GM12878 (cell line): ENCODE measurements at regions not wholly inside any gene's neighbourhood (a gene's known extent, or its start where the extent isn't known, plus 50 kb on each side); places are given as distances from the start of the nearest gene placed in this dataset.

Source experiments
- BACH1 ChIP-seq: fragments of 450-650 bp; IDR thresholded peaks from 2 replicates; pipeline ENCODE4 v1.6.1; 2017; ENCODE audit warnings: mild to moderate bottlenecking, borderline replicate concordance
- CBX3 ChIP-seq: fragments of 200-600 bp; sonication (generic); IDR thresholded peaks from 2 replicates; pipeline ENCODE4 v1.6.1; 2016; ENCODE audit warnings: low read depth, borderline replicate concordance
- CUX1 ChIP-seq: IDR thresholded peaks from 2 replicates; pipeline ENCODE4 v1.6.1; 2012; ENCODE audit warnings: improper control_type of control experiment, low read depth, low read length; ENCODE audit not compliant: insufficient replicate concordance
- MTA3 ChIP-seq: IDR thresholded peaks from 2 replicates; pipeline ENCODE4 v1.6.1; 2012; ENCODE audit warnings: low read length, inconsistent platforms, borderline replicate concordance
- NR2F1 ChIP-seq: fragments of 450-650 bp; conservative IDR thresholded peaks from 2 replicates; pipeline ENCODE4 v1.6.1; 2017; ENCODE audit warnings: mild to moderate bottlenecking
- PAX8 ChIP-seq: fragments of 450-650 bp; IDR thresholded peaks from 2 replicates; pipeline ENCODE4 v1.6.1; 2017; ENCODE audit warnings: mild to moderate bottlenecking, moderate library complexity
- REST ChIP-seq: IDR thresholded peaks from 2 replicates; pipeline ENCODE4 v1.6.1; 2012; ENCODE audit warnings: mild to moderate bottlenecking, low read depth, low read length
- SMAD5 ChIP-seq: IDR thresholded peaks from 2 replicates; pipeline ENCODE4 v1.6.1; 2016; ENCODE audit warnings: antibody characterized with exemption, low read depth
- SMARCA5 ChIP-seq: fragments of 450-650 bp; IDR thresholded peaks from 2 replicates; pipeline ENCODE4 v1.6.1; 2017; ENCODE audit warnings: mild to moderate bottlenecking
- SUPT20H ChIP-seq: IDR thresholded peaks from 2 replicates; pipeline ENCODE4 v1.6.1; 2011; ENCODE audit warnings: low read depth, mild to moderate bottlenecking, low read length, moderate library complexity, borderline replicate concordance; ENCODE audit not compliant: control insufficient read depth
- TCF12 ChIP-seq: IDR thresholded peaks from 2 replicates; pipeline ENCODE4 v1.6.1; 2011; ENCODE audit warnings: low read depth, mild to moderate bottlenecking, low read length
- TCF7 ChIP-seq: IDR thresholded peaks from 2 replicates; pipeline ENCODE4 v1.6.1; 2014; ENCODE audit warnings: antibody characterized with exemption, borderline replicate concordance
- ZNF207 ChIP-seq: fragments of 450-650 bp; IDR thresholded peaks from 2 replicates; pipeline ENCODE4 v1.6.1; 2014; ENCODE audit warnings: antibody characterized with exemption, mild to moderate bottlenecking, borderline replicate concordance
- ZNF384 ChIP-seq: IDR thresholded peaks from 2 replicates; pipeline ENCODE4 v1.6.1; 2012; ENCODE audit warnings: low read depth, mild to moderate bottlenecking, low read length, improper control_type of control experiment, borderline replicate concordance
- ZSCAN29 ChIP-seq: fragments of 450-650 bp; IDR thresholded peaks from 2 replicates; pipeline ENCODE4 v1.6.1; 2017; ENCODE audit warnings: mild to moderate bottlenecking, moderate library complexity
- TF ChIP-seq, protein P1 (sequence below): fragments of 450-650 bp; IDR thresholded peaks from 2 replicates; pipeline ENCODE4 v1.6.1; 2016; ENCODE audit warnings: mild to moderate bottlenecking, moderate library complexity, borderline replicate concordance
- TF ChIP-seq, protein P2 (sequence below): fragments of 450-650 bp; conservative IDR thresholded peaks from 2 replicates; pipeline ENCODE4 v1.6.1; 2017; ENCODE audit warnings: mild to moderate bottlenecking, moderate library complexity

GRCh38 chr20:9928281-9928737 lies 89.4 kb upstream of the PAK5 start (continued):
- TF ChIP-seq CUX1 (no peak), ZSCAN29 (no peak), REST (no peak), NR2F1 (no peak), SMAD5 (no peak), BACH1 (no peak), PAX8 (no peak), ZNF384 (no peak), MTA3 (peak; percentile 66; the same call in 1 of the 2 replicates), ZNF207 (no peak), TCF12 (no peak), SMARCA5 (no peak), CBX3 (no peak), TCF7 (no peak), SUPT20H (no peak)
- TF ChIP-seq, protein P1, sequence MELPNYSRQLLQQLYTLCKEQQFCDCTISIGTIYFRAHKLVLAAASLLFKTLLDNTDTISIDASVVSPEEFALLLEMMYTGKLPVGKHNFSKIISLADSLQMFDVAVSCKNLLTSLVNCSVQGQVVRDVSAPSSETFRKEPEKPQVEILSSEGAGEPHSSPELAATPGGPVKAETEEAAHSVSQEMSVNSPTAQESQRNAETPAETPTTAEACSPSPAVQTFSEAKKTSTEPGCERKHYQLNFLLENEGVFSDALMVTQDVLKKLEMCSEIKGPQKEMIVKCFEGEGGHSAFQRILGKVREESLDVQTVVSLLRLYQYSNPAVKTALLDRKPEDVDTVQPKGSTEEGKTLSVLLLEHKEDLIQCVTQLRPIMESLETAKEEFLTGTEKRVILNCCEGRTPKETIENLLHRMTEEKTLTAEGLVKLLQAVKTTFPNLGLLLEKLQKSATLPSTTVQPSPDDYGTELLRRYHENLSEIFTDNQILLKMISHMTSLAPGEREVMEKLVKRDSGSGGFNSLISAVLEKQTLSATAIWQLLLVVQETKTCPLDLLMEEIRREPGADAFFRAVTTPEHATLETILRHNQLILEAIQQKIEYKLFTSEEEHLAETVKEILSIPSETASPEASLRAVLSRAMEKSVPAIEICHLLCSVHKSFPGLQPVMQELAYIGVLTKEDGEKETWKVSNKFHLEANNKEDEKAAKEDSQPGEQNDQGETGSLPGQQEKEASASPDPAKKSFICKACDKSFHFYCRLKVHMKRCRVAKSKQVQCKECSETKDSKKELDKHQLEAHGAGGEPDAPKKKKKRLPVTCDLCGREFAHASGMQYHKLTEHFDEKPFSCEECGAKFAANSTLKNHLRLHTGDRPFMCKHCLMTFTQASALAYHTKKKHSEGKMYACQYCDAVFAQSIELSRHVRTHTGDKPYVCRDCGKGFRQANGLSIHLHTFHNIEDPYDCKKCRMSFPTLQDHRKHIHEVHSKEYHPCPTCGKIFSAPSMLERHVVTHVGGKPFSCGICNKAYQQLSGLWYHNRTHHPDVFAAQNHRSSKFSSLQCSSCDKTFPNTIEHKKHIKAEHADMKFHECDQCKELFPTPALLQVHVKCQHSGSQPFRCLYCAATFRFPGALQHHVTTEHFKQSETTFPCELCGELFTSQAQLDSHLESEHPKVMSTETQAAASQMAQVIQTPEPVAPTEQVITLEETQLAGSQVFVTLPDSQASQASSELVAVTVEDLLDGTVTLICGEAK = no peak
- TF ChIP-seq, protein P2, sequence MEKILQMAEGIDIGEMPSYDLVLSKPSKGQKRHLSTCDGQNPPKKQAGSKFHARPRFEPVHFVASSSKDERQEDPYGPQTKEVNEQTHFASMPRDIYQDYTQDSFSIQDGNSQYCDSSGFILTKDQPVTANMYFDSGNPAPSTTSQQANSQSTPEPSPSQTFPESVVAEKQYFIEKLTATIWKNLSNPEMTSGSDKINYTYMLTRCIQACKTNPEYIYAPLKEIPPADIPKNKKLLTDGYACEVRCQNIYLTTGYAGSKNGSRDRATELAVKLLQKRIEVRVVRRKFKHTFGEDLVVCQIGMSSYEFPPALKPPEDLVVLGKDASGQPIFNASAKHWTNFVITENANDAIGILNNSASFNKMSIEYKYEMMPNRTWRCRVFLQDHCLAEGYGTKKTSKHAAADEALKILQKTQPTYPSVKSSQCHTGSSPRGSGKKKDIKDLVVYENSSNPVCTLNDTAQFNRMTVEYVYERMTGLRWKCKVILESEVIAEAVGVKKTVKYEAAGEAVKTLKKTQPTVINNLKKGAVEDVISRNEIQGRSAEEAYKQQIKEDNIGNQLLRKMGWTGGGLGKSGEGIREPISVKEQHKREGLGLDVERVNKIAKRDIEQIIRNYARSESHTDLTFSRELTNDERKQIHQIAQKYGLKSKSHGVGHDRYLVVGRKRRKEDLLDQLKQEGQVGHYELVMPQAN = no peak
